ENCODE measurements at regions not wholly inside any gene's neighbourhood (a gene's known extent, or its start where the extent isn't known, plus 50 kb on each side); places are given as distances from the start of the nearest gene placed in this dataset.

DNA sequence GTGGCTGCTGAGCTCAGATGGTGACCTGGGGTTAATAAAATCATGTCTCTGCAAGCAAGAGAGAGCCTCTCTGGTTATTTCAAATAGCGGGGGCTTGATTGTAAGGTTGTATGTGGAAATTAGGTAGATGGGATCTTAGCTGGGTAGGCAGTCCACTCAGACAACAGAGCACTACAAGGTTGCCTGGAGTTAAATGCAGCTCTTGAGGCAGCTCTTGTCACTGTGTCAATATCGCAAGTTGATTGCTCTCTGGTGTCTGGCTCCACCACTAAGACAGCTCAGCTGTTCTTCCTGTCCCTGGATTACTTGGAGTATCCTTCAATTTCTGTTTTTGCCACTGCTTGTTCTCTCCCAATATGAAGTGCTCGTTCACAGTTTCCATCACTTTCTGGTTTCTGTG lies 93.8 kb downstream of the C21orf91 start (continued):
- TF ChIP-seq AHR (CRISPR knock-in tag; IDR thresholded peaks at IDR 0.05) (no peak), FOSL1 (CRISPR knock-in tag; IDR thresholded peaks at IDR 0.05; ENCODE audit: borderline replicate concordance) (no peak), ZNF773 (CRISPR knock-in tag; IDR thresholded peaks at IDR 0.05; ENCODE audit: borderline replicate concordance) (no peak), HIVEP1 (CRISPR knock-in tag; IDR thresholded peaks at IDR 0.05) (no peak), RARG (CRISPR knock-in tag; IDR thresholded peaks at IDR 0.05; ENCODE audit: low read depth) (no peak)
- TF ChIP-seq, protein P1, sequence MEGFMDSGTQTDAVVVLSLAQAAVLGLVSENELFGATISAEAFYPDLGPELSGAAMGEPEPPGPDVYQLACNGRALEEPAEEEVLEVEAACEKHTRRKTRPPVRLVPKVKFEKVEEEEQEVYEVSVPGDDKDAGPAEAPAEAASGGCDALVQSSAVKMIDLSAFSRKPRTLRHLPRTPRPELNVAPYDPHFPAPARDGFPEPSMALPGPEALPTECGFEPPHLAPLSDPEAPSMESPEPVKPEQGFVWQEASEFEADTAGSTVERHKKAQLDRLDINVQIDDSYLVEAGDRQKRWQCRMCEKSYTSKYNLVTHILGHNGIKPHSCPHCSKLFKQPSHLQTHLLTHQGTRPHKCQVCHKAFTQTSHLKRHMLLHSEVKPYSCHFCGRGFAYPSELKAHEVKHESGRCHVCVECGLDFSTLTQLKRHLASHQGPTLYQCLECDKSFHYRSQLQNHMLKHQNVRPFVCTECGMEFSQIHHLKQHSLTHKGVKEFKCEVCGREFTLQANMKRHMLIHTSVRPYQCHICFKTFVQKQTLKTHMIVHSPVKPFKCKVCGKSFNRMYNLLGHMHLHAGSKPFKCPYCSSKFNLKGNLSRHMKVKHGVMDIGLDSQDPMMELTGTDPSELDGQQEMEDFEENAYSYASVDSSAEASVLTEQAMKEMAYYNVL (CRISPR knock-in tag; IDR thresholded peaks at IDR 0.05; ENCODE audit: borderline replicate concordance), result no peak
- TF ChIP-seq, protein P2, sequence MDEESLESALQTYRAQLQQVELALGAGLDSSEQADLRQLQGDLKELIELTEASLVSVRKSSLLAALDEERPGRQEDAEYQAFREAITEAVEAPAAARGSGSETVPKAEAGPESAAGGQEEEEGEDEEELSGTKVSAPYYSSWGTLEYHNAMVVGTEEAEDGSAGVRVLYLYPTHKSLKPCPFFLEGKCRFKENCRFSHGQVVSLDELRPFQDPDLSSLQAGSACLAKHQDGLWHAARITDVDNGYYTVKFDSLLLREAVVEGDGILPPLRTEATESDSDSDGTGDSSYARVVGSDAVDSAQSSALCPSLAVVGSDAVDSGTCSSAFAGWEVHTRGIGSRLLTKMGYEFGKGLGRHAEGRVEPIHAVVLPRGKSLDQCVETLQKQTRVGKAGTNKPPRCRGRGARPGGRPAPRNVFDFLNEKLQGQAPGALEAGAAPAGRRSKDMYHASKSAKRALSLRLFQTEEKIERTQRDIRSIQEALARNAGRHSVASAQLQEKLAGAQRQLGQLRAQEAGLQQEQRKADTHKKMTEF (CRISPR knock-in tag; IDR thresholded peaks at IDR 0.05), result no peak

DNA sequence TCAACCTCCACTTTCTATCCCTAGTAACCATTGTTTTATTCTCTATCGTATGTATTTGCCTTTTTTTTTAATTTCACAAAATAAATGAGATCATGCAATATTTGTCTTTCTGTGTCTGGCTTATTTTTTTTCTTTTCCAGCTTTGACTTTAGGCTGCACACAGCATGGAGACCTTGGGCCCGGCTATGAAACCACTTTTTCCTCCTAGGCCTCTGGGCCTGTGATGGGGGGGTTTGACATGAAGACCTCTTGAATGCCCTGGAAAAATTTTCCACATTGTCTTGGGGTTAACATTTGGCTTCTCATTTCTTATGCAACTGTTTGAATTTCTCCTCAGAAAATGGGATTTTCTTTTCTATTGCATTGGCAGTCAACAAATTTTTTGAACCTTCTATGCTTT lies 100.2 kb upstream of the BTG3 start:
- POLR2A ChIA-PET, result no interaction called here
- H3K4me1 ChIP-seq (ENCODE audit: insufficient read depth, low read length), result no peaks in the 10 kb centered on the region
- no peak for FAIRE-seq
- H2AFZ ChIP-seq (ENCODE audit: low read length), result no peak overlapping the region
- no peaks in the 10 kb centered on the region for H3K27me3 ChIP-seq (ENCODE audit: control insufficient read depth in 1 of 2, insufficient read depth in 2 of 2, low read length in 2 of 2)
- H3K36me3 ChIP-seq (replicated peaks in 1 of 2; ENCODE audit: control insufficient read depth in 1 of 2, insufficient read depth in 2 of 2, low read length in 2 of 2), result no peaks in the 10 kb centered on the region
- CTCF ChIA-PET (ENCODE audit: low intra/inter-chr PET ratio, low total read pairs), result no interaction called here
- H3K4me2 ChIP-seq (ENCODE audit: low read depth, low read length), result no peak overlapping the region
- WGBS (ENCODE audit: low lambda C conversion rate), result 0% methylated on average over 2 of the region's 2 CpGs
- no peaks in the 10 kb centered on the region for H3K9me3 ChIP-seq (ENCODE audit: low read length)
- no peak for DNase-seq (ENCODE audit: low spot score)
- no peaks in the 10 kb centered on the region for H3K79me2 ChIP-seq (ENCODE audit: insufficient read depth, low read length)
- no peak overlapping the region for H3K9ac ChIP-seq (ENCODE audit: insufficient read depth, low read depth, low read length)
- no peaks in the 10 kb centered on the region for H4K20me1 ChIP-seq (ENCODE audit: insufficient read depth, low read length)
- BruUV-seq (replicated peaks), result no TSS peak
- 0 out of 6 replicates have a peak overlapping the region, but pooled peaks of 1 of the 3 experiments have one; percentile 12 for H3K4me3 ChIP-seq (replicated peaks in 1 of 3; ENCODE audit: insufficient read depth in 1 of 3, low read depth in 2 of 3, low read length in 3 of 3)
- no peak overlapping the region for H3K27ac ChIP-seq (ENCODE audit: extremely low read length, insufficient read depth, low read length)
- ATAC-seq, result no peak
- in situ Hi-C loops (cut with HindIII; ENCODE audit: extremely low pct_ligation_motif_present, low pct_unique_long_range_greater_than_20kb) (no loop called here), intact Hi-C loops (cut with micrococcal nuclease; ENCODE audit: unreplicated experiment) (no loop called here)
- no peak for TF ChIP-seq ZNF432 (CRISPR knock-in tag; IDR thresholded peaks at IDR 0.05; ENCODE audit: borderline replicate concordance)
- no peak for TF ChIP-seq ZNF615 (CRISPR knock-in tag; IDR thresholded peaks at IDR 0.05; ENCODE audit: borderline replicate concordance)
- TF ChIP-seq PHF5A (CRISPR knock-in tag; IDR thresholded peaks at IDR 0.05; ENCODE audit: low read depth, unreplicated experiment), result no peak
- no peak for TF ChIP-seq ZC3H4 (CRISPR knock-in tag; IDR thresholded peaks at IDR 0.05; ENCODE audit: borderline replicate concordance)
- no peak for TF ChIP-seq SIX4 (CRISPR knock-in tag; IDR thresholded peaks at IDR 0.05)
- no peak for TF ChIP-seq BHLHE40 (IDR thresholded peaks at IDR 0.05; ENCODE audit: low read length)
- TF ChIP-seq, protein P3, sequence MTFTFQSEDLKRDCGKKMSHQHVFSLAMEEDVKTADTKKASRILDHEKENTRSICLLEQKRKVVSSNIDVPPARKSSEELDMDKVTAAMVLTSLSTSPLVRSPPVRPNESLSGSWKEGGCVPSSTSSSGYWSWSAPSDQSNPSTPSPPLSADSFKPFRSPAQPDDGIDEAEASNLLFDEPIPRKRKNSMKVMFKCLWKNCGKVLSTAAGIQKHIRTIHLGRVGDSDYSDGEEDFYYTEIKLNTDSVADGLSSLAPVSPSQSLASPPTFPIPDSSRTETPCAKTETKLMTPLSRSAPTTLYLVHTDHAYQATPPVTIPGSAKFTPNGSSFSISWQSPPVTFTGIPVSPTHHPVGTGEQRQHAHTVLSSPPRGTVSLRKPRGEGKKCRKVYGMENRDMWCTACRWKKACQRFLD (CRISPR knock-in tag; IDR thresholded peaks at IDR 0.05; ENCODE audit: borderline replicate concordance), result no peak
